Activated CD8-positive, alpha-beta memory T cell treated with anti-CD3 and anti-CD28 coated beads, Interleukin-2, amount 10 ng/mL, durations not matched to agents 7 days and 5 days (primary cell): ENCODE measurements at regions not wholly inside any gene's neighbourhood (a gene's known extent, or its start where the extent isn't known, plus 50 kb on each side); places are given as distances from the start of the nearest gene placed in this dataset.
A peak's percentile ranks its signal among the peaks of the same experiment; 100 is the strongest.
"Not testable (repeated sequence)": the region's sequence is repeated elsewhere in the genome, so short reads cannot be mapped to it uniquely, and the experiment has no call there.

Experiments used
- ATAC-seq: fragments of 150-1000 bp; cut with Tn5 transposase; one replicate; pipeline ENCODE4 v1.10.0; 2021; ENCODE audit warnings: moderate library complexity
- CTCF ChIA-PET: fragments of 350-600 bp; sonication (Branson Sonifier 250); formaldehyde crosslinking; loops from one replicate; lab custom pipeline; 2021; ENCODE audit warnings: antibody characterized with exemption; lab: Charles Lee
- DNase-seq: peaks from one replicate; pipeline ENCODE4 v3.0.0-alpha.2; 2020
- H3K27ac Mint-ChIP-seq: one replicate; pipeline ENCODE4 v1.8.0; 2021; ENCODE audit warnings: mild to moderate bottlenecking, mixed read lengths
- H3K27me3 Mint-ChIP-seq: one replicate; pipeline ENCODE4 v1.8.0; 2021; ENCODE audit warnings: mixed read lengths
- H3K36me3 Mint-ChIP-seq: one replicate; pipeline ENCODE4 v1.8.0; 2021; ENCODE audit warnings: mild to moderate bottlenecking, mixed read lengths
- H3K4me1 Mint-ChIP-seq: one replicate; pipeline ENCODE4 v1.8.0; 2021; ENCODE audit warnings: mixed read lengths
- H3K4me3 Mint-ChIP-seq: one replicate; pipeline ENCODE4 v1.8.0; 2021; ENCODE audit warnings: mild to moderate bottlenecking, moderate library complexity, mixed read lengths
- H3K9me3 Mint-ChIP-seq: one replicate; pipeline ENCODE4 v1.8.0; 2022; ENCODE audit warnings: low read depth, mixed read lengths

DNA sequence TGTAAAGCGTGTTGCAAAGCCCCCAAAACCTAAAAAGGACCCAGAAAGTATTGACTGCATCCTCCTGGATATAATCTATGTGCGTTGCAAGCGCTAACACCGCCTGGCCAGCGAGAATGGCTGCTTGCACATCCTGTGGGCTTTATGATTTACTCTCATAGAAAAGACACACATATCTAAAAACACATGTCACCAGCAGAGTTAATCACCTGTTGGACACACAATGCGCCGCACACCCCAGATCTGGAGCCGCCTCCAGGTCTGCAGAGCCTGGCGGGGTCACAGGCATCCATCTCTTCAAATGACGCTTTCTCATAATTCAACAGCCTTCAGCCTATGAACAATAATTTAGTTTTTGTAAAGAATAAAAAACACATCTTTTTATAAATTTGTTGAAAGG, 186.5 kb downstream of the RTP5 start:
- Mint-ChIP-seq H3K36me3 (no peaks in the 10 kb centered on the region), H3K27me3 (peaks cover 43% of the 10 kb centered on the region), H3K27ac (no peak overlapping the region), H3K4me3 (no peak overlapping the region), H3K4me1 (no peaks in the 10 kb centered on the region), H3K9me3 (no peaks in the 10 kb centered on the region)
- CTCF ChIA-PET = no interaction called here
- no peak for DNase-seq
- no peak for ATAC-seq

DNA sequence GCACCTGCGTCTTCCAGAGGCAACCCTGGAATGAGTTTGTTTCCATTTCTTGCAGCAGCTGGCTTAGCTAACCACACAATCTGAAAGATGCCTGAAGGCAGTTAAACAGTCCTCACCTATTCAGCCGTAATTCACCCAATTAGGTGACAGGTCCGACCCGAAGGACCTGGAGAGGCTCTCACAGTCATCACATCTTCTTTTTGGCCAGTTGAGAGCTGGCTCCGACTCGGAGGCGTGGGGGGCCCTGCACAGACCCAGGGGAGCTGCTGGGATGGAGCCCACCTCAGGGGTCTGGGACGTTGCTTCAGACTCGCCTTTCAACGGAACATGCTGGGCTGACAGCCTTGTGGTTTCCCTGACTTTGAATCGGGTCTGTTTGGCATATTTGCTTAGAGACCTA, 187.3 kb downstream of the RTP5 start:
- no peak for ATAC-seq
- Mint-ChIP-seq H3K36me3 (no peaks in the 10 kb centered on the region), H3K4me3 (no peak overlapping the region), H3K27ac (no peak overlapping the region), H3K27me3 (peaks cover 36% of the 10 kb centered on the region), H3K4me1 (no peaks in the 10 kb centered on the region), H3K9me3 (no peaks in the 10 kb centered on the region)
- CTCF ChIA-PET = no interaction called here
- peak; percentile 33 for DNase-seq

- peak; percentile 28 for DNase-seq
- Mint-ChIP-seq H3K36me3 (no peaks in the 10 kb centered on the region), H3K27ac (no peak overlapping the region), H3K27me3 (peaks cover 32% of the 10 kb centered on the region), H3K4me3 (no peak overlapping the region), H3K4me1 (no peaks in the 10 kb centered on the region), H3K9me3 (no peaks in the 10 kb centered on the region)
- no peak for ATAC-seq
- CTCF ChIA-PET = no interaction called here
Observed at GRCh38 chr2:242057379-242058040, 188.0 kb downstream of the RTP5 start.

DNA sequence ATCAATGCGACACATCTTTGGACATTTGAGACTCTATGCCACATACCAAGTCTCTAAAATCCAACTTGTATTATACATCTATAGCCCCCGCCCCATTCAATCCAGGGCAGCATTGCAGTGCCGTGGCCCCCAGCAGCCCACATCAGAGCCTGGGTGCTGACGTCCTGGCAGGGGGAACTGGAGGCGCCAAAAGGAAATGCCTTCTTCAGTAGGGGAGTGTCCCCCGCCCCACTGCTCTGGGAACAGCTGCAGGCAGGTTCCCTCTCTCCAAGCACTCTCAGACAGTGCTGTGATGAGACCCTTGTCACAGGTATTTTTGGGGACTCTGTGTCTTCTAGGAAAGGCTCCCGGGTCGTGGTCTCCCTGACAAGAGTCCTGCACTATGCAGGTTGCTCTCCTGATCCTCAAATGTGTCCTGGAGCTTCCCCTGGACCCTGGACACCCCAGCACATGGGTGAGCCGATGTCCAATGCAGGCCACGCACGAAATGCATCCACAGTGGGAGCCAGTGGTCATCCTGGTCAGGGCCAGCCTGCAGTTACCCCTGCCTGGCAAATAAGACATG, 188.7 kb downstream of the RTP5 start:
- ATAC-seq (no peak), DNase-seq (peak; percentile 27)
- H3K4me3 Mint-ChIP-seq = no peak overlapping the region
- CTCF ChIA-PET = no interaction called here
- H3K27me3 Mint-ChIP-seq = peaks cover 31% of the 10 kb centered on the region
- H3K27ac Mint-ChIP-seq = no peak overlapping the region
- no peaks in the 10 kb centered on the region for H3K4me1 Mint-ChIP-seq
- no peaks in the 10 kb centered on the region for H3K9me3 Mint-ChIP-seq
- H3K36me3 Mint-ChIP-seq = no peaks in the 10 kb centered on the region

DNA sequence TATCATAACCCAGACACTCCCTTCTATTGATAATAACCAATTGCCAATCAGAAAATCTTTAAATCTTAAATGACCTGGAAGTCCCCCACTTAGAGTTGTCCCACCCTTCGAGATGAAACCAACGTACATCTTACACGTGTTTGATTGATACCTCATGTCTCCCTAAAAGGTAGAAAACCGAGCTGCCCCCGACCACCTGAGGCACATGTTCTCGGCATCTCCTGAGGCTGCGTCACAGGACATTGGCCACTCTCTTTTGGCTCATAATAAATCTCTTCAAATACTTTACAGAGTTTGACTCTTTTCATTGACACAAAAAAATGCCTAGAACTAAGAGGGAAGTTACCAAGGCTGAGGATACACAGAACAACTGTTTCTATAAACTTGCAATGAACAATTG, 190.0 kb downstream of the RTP5 start:
- H3K36me3 Mint-ChIP-seq = no peaks in the 10 kb centered on the region
- H3K9me3 Mint-ChIP-seq = no peaks in the 10 kb centered on the region
- no peak for ATAC-seq
- no peak overlapping the region for H3K27ac Mint-ChIP-seq
- peak; percentile 25 for DNase-seq
- no peak overlapping the region for H3K4me3 Mint-ChIP-seq
- peaks cover 29% of the 10 kb centered on the region for H3K27me3 Mint-ChIP-seq
- no peaks in the 10 kb centered on the region for H3K4me1 Mint-ChIP-seq
- CTCF ChIA-PET = no interaction called here

DNA sequence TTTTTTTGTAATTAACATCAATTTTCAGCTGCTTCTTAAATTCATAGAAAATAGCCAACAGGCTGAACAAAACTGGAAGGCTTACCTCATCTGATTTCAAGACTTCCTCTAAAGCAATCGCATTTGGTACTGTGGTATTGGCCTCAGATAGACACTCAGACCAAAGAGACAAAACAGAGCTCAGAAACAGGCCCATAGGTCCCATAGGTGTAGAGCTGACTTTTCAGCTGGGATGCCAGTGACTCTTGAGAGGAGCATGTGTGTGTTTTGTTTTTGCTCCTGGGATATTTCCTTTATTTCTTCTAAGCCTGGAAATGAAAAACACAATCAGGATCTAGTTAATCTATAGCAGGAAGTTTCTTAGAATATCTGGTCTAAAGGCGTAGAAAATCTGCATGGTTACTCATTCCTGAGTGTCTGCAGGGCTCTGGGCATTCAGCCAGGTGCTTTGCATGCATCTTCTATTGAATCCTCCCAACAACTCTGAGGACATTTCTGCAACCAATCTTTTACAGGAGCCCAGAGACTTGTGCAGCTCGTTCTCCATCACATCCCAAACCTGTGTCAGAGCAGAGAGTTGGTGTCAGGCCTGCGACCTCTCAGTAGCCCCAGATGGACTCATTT, 190.8 kb downstream of the RTP5 start:
- H3K27ac Mint-ChIP-seq = no peak overlapping the region
- CTCF ChIA-PET = no interaction called here

DNA sequence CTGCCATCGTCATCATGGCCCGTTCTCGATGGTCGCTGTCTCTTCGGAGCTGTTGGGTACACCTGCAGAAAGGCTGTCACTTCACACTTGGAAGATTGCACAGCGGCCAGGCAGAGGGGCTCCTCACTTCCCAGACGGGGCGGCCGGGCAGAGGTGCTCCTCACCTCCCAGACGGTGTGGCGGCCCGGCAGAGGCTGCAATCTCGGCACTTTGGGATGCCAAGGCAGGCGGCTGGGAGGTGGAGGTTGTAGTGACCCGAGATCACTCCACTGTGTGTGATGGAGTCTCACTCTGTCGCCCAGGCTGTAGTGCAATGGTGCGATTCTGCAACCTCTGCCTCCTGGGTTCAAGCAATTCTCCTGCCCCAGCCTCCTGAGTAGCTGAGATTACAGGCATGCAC, 192.4 kb downstream of the RTP5 start:
- H3K4me3 Mint-ChIP-seq, H3K4me1 Mint-ChIP-seq, DNase-seq, CTCF ChIA-PET, H3K36me3 Mint-ChIP-seq, H3K9me3 Mint-ChIP-seq, H3K27ac Mint-ChIP-seq, ATAC-seq: not testable (repeated sequence)
- peaks cover 35% of the 10 kb centered on the region for H3K27me3 Mint-ChIP-seq

More for the DNA sequence above, 190.8 kb downstream of the RTP5 start:
- Mint-ChIP-seq H3K27me3 (peaks cover 30% of the 10 kb centered on the region), H3K9me3 (no peaks in the 10 kb centered on the region), H3K4me1 (peaks cover 1% of the 10 kb centered on the region), H3K4me3 (no peak overlapping the region), H3K36me3 (no peaks in the 10 kb centered on the region)
- no peak for ATAC-seq
- DNase-seq = no peak

- H3K4me1 Mint-ChIP-seq = peaks cover 4% of the 10 kb centered on the region
- no peaks in the 10 kb centered on the region for H3K36me3 Mint-ChIP-seq
- H3K4me3 Mint-ChIP-seq = no peak overlapping the region
- no peak for ATAC-seq
- no peak overlapping the region for H3K27ac Mint-ChIP-seq
- H3K27me3 Mint-ChIP-seq = peaks cover 25% of the 10 kb centered on the region
- no peaks in the 10 kb centered on the region for H3K9me3 Mint-ChIP-seq
- no peak for DNase-seq
- CTCF ChIA-PET = interaction anchor here (0.9 kb wide), 1 partner anchor 113 kb away, joined by 3 read pairs; no protein-coding TSS in a partner anchor
Observed at GRCh38 chr2:242063436-242063835, 193.9 kb downstream of the RTP5 start.

DNA sequence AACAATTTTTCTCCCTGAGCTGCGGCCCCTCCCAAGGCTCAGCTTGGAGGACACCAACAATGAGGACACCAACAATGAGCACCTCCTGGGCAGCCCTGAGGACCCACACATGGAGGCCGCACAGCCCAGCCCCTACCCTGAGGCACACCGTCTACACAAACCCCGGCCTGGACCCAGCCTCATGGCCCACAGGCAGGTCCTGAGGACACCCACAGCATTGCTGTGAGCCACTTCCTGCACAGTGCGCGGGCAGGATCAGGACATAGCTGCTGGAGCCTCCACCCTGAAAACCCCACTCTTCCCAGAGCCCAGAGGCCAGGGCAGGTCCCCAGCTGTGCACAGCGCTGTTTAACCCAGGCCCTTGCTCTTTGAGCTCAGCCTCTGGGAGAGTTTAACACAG, 194.3 kb downstream of the RTP5 start:
- Mint-ChIP-seq H3K36me3 (no peaks in the 10 kb centered on the region), H3K9me3 (no peaks in the 10 kb centered on the region), H3K4me3 (no peak overlapping the region), H3K27me3 (peaks cover 27% of the 10 kb centered on the region), H3K4me1 (peaks cover 4% of the 10 kb centered on the region), H3K27ac (no peak overlapping the region)
- DNase-seq (peak; percentile 35), ATAC-seq (no peak)
- CTCF ChIA-PET = interaction anchor here (0.9 kb wide), 1 partner anchor 113 kb away, joined by 3 read pairs; no protein-coding TSS in a partner anchor

DNA sequence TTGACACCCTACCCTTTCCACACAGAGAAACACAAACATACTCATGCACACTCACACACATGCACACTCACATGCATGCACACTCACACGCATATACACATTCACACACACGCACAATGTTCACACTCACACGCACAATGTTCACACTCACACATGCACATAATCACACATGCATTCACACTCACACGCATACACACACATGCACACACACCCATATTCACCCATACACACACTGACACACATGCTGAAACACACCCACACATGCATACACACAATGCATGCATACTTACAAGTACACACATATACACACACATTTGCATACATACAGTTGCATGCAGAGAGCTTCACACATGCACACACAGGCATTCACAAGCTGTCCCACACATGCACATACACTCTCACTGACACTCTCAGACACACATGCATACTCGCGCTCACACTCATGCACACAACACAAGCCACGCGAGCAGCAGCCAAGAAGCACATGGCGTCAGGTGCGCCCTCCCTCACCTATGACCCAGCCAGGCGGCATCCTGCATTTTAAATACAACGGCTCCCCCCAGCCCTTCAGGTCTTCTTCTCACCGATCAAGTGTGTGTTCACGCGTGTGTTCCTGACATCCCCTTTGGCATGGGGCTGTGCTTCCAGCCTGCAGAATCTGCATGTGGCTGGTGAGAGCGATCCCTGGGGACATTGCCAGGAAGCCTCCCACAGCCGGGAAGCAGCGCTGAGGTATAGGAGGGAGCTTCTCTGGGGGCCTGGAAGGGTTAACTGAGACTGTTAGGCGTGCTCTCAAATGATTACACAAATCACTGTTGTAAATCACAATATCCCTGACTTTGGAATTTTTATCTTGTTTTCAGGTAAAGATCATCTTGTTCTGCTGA, 195.1 kb downstream of the RTP5 start:
- ATAC-seq = no peak
- no peaks in the 10 kb centered on the region for H3K9me3 Mint-ChIP-seq
- DNase-seq = no peak
- CTCF ChIA-PET = no interaction called here
- no peak overlapping the region for H3K4me3 Mint-ChIP-seq
- H3K4me1 Mint-ChIP-seq = peaks cover 4% of the 10 kb centered on the region
- H3K27ac Mint-ChIP-seq = no peak overlapping the region
- H3K36me3 Mint-ChIP-seq = no peaks in the 10 kb centered on the region
- peaks cover 24% of the 10 kb centered on the region for H3K27me3 Mint-ChIP-seq

DNA sequence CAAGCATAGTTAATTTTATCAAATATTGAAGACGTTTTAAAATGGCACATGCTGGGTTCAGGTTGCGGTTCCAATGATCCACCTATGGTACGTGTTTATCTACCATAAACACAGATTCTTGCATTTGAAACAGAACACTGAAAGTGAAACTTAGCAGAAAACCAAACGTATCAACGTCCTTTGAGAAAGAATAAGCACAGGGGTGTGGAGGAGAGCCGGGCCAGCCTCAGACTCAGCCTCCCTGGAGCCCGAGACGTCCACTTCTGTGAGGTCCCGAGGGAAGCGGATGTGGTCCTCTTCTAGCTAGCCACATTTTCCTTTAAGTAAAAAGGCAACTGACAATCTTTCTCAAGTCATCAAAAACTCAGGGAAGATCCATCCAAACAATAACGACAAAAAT, 195.9 kb downstream of the RTP5 start:
- Mint-ChIP-seq H3K27me3 (peaks cover 20% of the 10 kb centered on the region), H3K27ac (no peak overlapping the region), H3K4me1 (peaks cover 4% of the 10 kb centered on the region), H3K9me3 (no peaks in the 10 kb centered on the region), H3K36me3 (no peaks in the 10 kb centered on the region), H3K4me3 (no peak overlapping the region)
- no peak for ATAC-seq
- CTCF ChIA-PET = no interaction called here
- DNase-seq = no peak

- Mint-ChIP-seq H3K36me3 (no peaks in the 10 kb centered on the region), H3K9me3 (no peaks in the 10 kb centered on the region), H3K4me1 (peaks cover 4% of the 10 kb centered on the region), H3K27me3 (peaks cover 17% of the 10 kb centered on the region), H3K4me3 (no peak overlapping the region), H3K27ac (no peak overlapping the region)
- CTCF ChIA-PET = no interaction called here
- DNase-seq = no peak
- no peak for ATAC-seq
Observed at GRCh38 chr2:242069018-242069417, 199.5 kb downstream of the RTP5 start.

DNA sequence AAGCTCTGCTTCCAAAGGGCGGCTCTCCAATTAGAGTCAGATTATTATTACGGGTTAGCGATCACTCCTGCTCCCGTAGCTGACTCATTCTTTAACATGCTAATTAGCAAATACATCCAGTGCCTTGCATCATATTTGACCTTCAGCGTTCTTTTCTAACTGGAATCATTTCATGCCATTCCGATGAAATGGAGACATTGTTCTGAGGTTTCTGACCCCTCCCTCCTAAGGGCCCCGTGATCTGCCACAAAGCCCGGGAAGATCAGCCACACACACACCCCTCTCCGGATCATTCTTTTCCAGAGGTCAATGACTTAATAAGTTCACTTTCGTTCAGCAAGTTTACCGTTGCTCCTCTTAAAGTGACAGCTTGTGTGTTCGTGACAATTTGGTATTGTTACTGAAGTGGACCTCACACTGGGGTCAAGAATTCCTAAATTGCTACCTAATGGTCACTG, 200.4 kb downstream of the RTP5 start:
- H3K36me3 Mint-ChIP-seq, DNase-seq, H3K4me3 Mint-ChIP-seq, CTCF ChIA-PET, H3K4me1 Mint-ChIP-seq, H3K9me3 Mint-ChIP-seq, ATAC-seq, H3K27ac Mint-ChIP-seq: not testable (repeated sequence)
- peaks cover 19% of the 10 kb centered on the region for H3K27me3 Mint-ChIP-seq
